SK-N-SH treated with all-trans-retinoic acid at 6 μM for 48 hours (cell line): ENCODE measurements at regions not wholly inside any gene's neighbourhood (a gene's known extent, or its start where the extent isn't known, plus 50 kb on each side); places are given as distances from the start of the nearest gene placed in this dataset.

ENCODE experiments used
- ATAC-seq: fragments of 200-7000 bp; cut with Tn5 transposase; 3 replicates; pipeline ENCODE4 v1.9.1; 2020; ENCODE audit warnings: mild to moderate bottlenecking, moderate library complexity
- ARNTL ChIP-seq: fragments of 450-650 bp; formaldehyde crosslinking; IDR thresholded peaks from 2 replicates; pipeline ENCODE4 v1.5.0; 2020; ENCODE audit warnings: low read depth, mild to moderate bottlenecking, moderate library complexity, borderline replicate concordance
- BACH2 ChIP-seq: fragments of 250-450 bp; sonication (Bioruptor Pico); IDR thresholded peaks from 2 replicates; pipeline ENCODE4 v1.9.0; 2021; ENCODE audit warnings: mild to moderate bottlenecking, borderline replicate concordance
- CREB5 ChIP-seq: fragments of 250-450 bp; sonication (Bioruptor Pico); IDR thresholded peaks from 2 replicates; pipeline ENCODE4 v1.5.1; 2020; ENCODE audit warnings: low read depth, mild to moderate bottlenecking, moderate library complexity
- CSDC2 ChIP-seq: fragments of 250-450 bp; sonication (Bioruptor Pico); IDR thresholded peaks from 2 replicates; pipeline ENCODE4 v1.5.0; 2020; ENCODE audit warnings: mild to moderate bottlenecking, moderate library complexity
- ESRRG ChIP-seq: fragments of 250-450 bp; sonication (Bioruptor Pico); IDR thresholded peaks from 2 replicates; pipeline ENCODE4 v1.6.1; 2021; ENCODE audit warnings: mild to moderate bottlenecking
- GLIS3 ChIP-seq: fragments of 250-450 bp; sonication (Bioruptor Pico); IDR thresholded peaks from 2 replicates; pipeline ENCODE4 v1.5.0; 2020; ENCODE audit warnings: mild to moderate bottlenecking, moderate library complexity
- ISL1 ChIP-seq: fragments of 250-450 bp; sonication (Bioruptor Pico); IDR thresholded peaks from 2 replicates; pipeline ENCODE4 v2.1.2; 2022; ENCODE audit warnings: mild to moderate bottlenecking, moderate library complexity
- OSR1 ChIP-seq: fragments of 250-450 bp; sonication (Bioruptor Pico); IDR thresholded peaks from 2 replicates; pipeline ENCODE4 v1.8.0; 2022; ENCODE audit warnings: moderate library complexity, mild to moderate bottlenecking, inconsistent platforms
- PATZ1 ChIP-seq: fragments of 250-450 bp; sonication (Bioruptor Pico); IDR thresholded peaks from 2 replicates; pipeline ENCODE4 v1.8.0; 2020; ENCODE audit warnings: mild to moderate bottlenecking, moderate library complexity, borderline replicate concordance
- POU6F1 ChIP-seq: fragments of 250-450 bp; sonication (Bioruptor Pico); IDR thresholded peaks from 2 replicates; pipeline ENCODE4 v1.8.0; 2021; ENCODE audit warnings: low read depth, mild to moderate bottlenecking, moderate library complexity, borderline replicate concordance
- RARB ChIP-seq: fragments of 250-450 bp; sonication (Bioruptor Pico); IDR thresholded peaks from 2 replicates; pipeline ENCODE4 v1.8.0; 2021; ENCODE audit warnings: mild to moderate bottlenecking, moderate library complexity
- SNAI2 ChIP-seq: fragments of 250-450 bp; sonication (Bioruptor Pico); IDR thresholded peaks from 2 replicates; pipeline ENCODE4 v1.5.0; 2020; ENCODE audit warnings: mild to moderate bottlenecking, moderate library complexity
- TCF4 ChIP-seq: fragments of 250-450 bp; sonication (Bioruptor Pico); IDR thresholded peaks from 2 replicates; pipeline ENCODE4 v1.8.0; 2021; ENCODE audit warnings: mild to moderate bottlenecking, moderate library complexity, borderline replicate concordance
- TOX ChIP-seq: fragments of 250-450 bp; sonication (Bioruptor Pico); IDR thresholded peaks from 2 replicates; pipeline ENCODE4 v1.8.0; 2021; ENCODE audit warnings: mild to moderate bottlenecking, moderate library complexity, borderline replicate concordance
- ZC3H10 ChIP-seq: fragments of 250-450 bp; sonication (Bioruptor Pico); IDR thresholded peaks from 2 replicates; pipeline ENCODE4 v1.5.1; 2021; ENCODE audit warnings: mild to moderate bottlenecking, moderate library complexity
- ZFP3 ChIP-seq: fragments of 250-450 bp; sonication (Bioruptor Pico); IDR thresholded peaks from 2 replicates; pipeline ENCODE4 v1.5.0; 2020; ENCODE audit warnings: mild to moderate bottlenecking, moderate library complexity
- ZFP30 ChIP-seq: fragments of 450-650 bp; formaldehyde crosslinking; IDR thresholded peaks from 2 replicates; pipeline ENCODE4 v1.5.0; 2022; ENCODE audit warnings: mild to moderate bottlenecking, moderate library complexity
- ZNF565 ChIP-seq: fragments of 450-650 bp; formaldehyde crosslinking; conservative IDR thresholded peaks from 2 replicates; pipeline ENCODE4 v1.5.0; 2020; ENCODE audit warnings: low read depth, mild to moderate bottlenecking, moderate library complexity
- ZNF70 ChIP-seq: fragments of 450-650 bp; formaldehyde crosslinking; IDR thresholded peaks from 2 replicates; pipeline ENCODE4 v1.5.0; 2020; ENCODE audit warnings: mild to moderate bottlenecking, moderate library complexity
- ZNF8 ChIP-seq: fragments of 450-650 bp; formaldehyde crosslinking; IDR thresholded peaks from 2 replicates; pipeline ENCODE4 v1.5.0; 2020; ENCODE audit warnings: mild to moderate bottlenecking, moderate library complexity

- no peak for ATAC-seq
- TF ChIP-seq TCF4 (CRISPR knock-in tag): no peak
- TF ChIP-seq ARNTL: no peak
- TF ChIP-seq ZNF70 (CRISPR knock-in tag): no peak
- TF ChIP-seq ZFP3 (CRISPR knock-in tag): no peak
These were observed 313.0 kb upstream of the RTL1 start for GRCh38 chr14:101216366-101217079.

GRCh38 chr14:101217080-101217463 is 313.6 kb upstream of the RTL1 start:
- ATAC-seq: no peak
- TF ChIP-seq ZNF70 (CRISPR knock-in tag) (no peak), PATZ1 (CRISPR knock-in tag) (no peak), TCF4 (CRISPR knock-in tag) (no peak), ZC3H10 (CRISPR knock-in tag) (no peak), ZFP3 (CRISPR knock-in tag) (no peak), CREB5 (CRISPR knock-in tag) (no peak), ZNF8 (no peak), TOX (CRISPR knock-in tag) (no peak), RARB (CRISPR knock-in tag) (no peak), SNAI2 (CRISPR knock-in tag) (no peak), POU6F1 (CRISPR knock-in tag) (no peak)

GRCh38 chr14:101217616-101218371 is 314.3 kb upstream of the RTL1 start:
- no peak for ATAC-seq
- no peak for TF ChIP-seq ZNF565 (CRISPR knock-in tag)
- no peak for TF ChIP-seq ZFP30 (CRISPR knock-in tag)
- no peak for TF ChIP-seq ISL1 (CRISPR knock-in tag)
- no peak for TF ChIP-seq CSDC2
- no peak for TF ChIP-seq GLIS3 (CRISPR knock-in tag)
- TF ChIP-seq PATZ1 (CRISPR knock-in tag): no peak
- no peak for TF ChIP-seq ESRRG (CRISPR knock-in tag)
- TF ChIP-seq ZNF8: no peak
- TF ChIP-seq OSR1 (CRISPR knock-in tag): no peak
- TF ChIP-seq POU6F1 (CRISPR knock-in tag): no peak
- TF ChIP-seq BACH2: no peak
